ENCODE measurements at regions not wholly inside any gene's neighbourhood (a gene's known extent, or its start where the extent isn't known, plus 50 kb on each side); places are given as distances from the start of the nearest gene placed in this dataset.

GRCh38 chr11:95692526-95693260 is 96.9 kb downstream of the FAM76B start:
- no peak for DNase-seq

DNA sequence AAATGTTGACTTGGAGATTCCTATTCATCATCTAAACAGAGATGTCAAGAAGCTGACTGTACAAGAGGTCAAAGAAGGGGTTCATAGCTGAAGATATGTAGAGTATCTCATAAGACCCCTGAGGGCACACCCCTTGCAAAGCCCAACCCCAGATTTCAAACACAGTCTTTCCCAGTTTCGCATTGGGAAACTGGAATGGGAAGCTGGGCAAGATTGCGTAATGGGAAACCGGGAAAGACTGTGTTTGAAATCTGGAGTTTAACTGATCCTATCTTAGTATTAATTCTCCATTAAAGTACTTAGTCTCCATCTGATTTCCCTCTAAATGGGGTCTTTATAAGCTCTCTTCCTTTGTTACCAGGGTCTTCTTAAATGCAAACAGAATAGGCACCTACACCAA is 99.5 kb downstream of the FAM76B start:
- DNase-seq: no peak

DNA sequence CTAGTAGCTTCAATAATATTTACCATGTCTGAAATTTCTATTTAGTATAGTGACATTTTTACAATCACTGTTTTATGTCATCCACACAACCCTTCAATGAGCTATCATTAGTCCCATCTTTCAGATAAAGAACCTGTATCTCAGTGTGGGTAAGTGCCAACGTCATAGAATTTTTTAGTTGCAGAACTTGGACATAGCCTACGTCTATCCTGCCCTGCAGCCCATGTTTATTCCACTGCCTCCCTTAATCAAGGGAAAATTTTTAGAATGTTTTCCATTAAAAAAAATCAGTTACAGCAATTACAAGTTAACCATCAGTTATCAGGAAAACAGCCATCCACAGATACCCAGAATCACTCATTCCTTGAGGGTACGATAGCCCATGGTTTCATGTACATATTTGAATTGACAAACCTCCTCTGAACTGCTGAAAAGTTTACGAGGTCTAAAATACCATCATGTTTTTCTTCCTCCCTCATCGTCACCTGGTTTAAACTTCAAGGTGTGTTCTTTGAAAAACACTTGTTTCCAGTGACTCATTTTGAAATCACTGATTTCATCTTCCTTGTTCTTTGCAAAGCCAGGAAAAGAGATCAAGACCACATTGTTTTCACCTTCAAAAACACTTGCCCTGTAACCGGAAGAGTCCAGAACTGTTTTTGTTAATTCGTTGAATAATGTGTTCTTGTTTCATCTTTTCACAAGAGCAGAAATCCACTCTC is 100.9 kb downstream of the FAM76B start:
- DNase-seq: no peak

GRCh38 chr11:95688015-95688414 is 101.6 kb downstream of the FAM76B start:
- DNase-seq: no peak

DNA sequence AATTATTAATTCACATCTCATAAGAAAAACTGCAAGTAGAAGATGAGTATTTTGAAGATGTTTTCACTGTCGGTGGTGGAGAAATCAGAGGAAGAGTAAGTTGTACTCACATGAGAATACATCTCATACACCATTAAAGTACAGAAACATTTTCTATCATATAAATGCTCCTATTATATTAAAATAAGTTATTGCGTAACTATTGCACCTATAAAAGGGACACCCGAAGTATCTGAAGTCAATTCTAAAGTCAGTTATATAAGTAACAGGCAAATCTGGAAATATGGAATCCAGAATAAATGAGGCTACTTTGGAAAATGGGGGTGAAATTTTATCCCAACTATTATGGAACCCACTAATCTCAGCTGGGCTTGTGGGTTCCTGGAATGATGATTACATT is 103.3 kb downstream of the FAM76B start:
- DNase-seq: no peak

GRCh38 chr11:95684701-95685100 is 104.9 kb downstream of the FAM76B start:
- DNase-seq: no peak

- DNase-seq: no peak
Measured at GRCh38 chr11:95684170-95684569, 105.4 kb downstream of the FAM76B start.

- no peak for DNase-seq
Measured at GRCh38 chr11:95682552-95682951, 107.0 kb downstream of the FAM76B start.

- no peak for DNase-seq
Measured at GRCh38 chr11:95680169-95680929, 109.2 kb downstream of the FAM76B start.

- DNase-seq: no peak
Measured at GRCh38 chr11:95678988-95679387, 110.6 kb downstream of the FAM76B start.

DNA sequence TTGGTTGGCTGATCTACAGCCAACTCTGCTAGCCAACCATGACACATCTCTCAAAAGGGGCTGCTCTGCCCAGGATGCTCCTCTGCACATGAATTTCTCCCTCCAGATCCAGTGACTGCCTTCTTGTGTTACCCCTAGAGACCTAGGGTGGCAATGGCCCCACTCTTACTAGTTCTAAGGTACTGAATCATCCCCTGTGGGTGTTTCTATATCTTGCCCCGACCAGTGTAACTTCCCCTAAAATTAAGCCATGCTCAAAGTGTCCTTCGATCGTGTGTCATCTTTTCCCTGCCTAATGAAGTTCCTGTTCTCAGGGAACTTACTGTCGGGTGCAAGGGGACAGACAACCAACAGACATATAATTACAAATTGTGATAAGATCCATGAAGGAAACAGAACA is 113.3 kb downstream of the FAM76B start:
- no peak for DNase-seq

DNA sequence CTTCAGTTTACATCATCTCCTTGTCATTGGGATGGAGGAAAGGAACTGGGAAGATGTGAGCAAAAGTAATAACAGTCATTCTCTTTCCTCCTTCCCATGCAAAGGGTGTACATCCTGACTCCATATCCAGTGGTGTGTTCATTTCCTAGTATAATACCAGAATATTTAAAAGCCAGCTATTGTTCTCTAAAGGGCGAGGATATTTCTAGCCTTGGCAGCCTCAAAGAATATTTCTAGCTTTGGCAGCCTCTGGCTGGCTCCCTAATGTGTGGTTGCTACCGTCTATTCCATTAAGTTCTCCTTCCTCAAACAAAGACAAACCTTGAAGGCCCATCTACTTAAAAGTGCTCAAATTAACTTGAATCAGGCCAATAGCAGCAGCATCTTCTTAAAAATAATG is 114.0 kb downstream of the FAM76B start:
- DNase-seq: no peak

GRCh38 chr11:95674657-95675358 is 114.8 kb downstream of the FAM76B start:
- DNase-seq: no peak

GRCh38 chr11:95671768-95672167 is 117.8 kb downstream of the FAM76B start:
- peak; percentile 77 for DNase-seq

- DNase-seq: no peak
Measured at GRCh38 chr11:95668131-95668530, 121.5 kb downstream of the FAM76B start.

DNA sequence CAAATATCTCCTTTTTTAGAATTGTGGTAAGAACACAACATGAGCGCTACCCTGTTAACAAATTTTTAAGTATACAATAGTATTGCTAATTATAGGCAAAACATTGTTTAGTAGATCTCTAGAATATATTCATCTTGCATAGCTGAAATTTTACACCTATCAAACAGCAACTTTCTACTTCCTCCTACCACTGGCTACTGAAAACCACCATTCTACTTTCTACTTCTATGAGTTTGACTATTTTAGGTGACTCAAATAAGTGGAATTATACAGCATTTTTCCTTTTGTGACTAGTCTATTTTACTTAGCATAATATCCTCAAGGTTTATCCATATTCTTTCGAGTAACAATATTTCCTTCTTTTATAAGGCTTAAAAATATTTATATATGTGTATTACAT is 128.4 kb downstream of the FAM76B start:
- no peak for DNase-seq

GRCh38 chr11:95660038-95660437 is 129.5 kb downstream of the FAM76B start:
- DNase-seq: no peak

DNA sequence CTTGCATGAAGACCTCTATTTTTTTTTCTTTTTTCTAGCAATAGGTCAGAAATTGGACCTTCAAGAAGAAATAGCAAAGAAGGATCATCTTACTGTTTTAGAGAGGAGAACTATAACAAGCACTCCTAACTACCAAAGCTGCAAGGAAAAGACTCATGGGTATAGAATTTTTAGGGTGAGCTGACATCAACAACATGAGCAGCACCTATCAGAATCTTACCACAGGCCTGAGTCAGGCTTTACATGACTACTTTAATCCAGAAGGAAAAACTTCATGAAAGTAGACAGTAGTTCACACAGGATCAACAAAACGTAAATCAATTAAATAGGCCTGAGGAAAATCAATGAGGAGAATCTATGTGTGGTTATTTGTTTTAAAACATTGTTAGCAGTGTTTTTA is 130.5 kb downstream of the FAM76B start:
- no peak for DNase-seq

DNA sequence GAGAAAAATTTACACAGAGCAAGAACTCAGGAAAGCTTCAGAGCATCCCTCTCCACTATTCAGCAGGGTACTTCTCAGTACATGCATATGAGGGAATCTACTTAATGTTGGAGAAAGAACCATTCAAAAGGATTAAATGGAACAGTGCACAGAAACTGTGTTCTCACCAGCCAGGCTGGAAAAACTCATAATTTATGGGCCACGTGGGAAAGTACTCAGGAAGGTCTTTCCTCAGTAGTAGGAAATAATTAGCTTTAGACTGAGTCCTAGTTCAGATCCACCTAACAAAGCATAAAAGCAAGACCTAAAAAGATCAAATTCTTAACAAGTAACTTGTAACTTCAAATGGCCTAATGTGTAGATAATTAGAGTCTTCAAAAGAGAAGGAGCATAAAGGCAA is 134.0 kb downstream of the FAM76B start:
- peak; percentile 51 for DNase-seq

DNA sequence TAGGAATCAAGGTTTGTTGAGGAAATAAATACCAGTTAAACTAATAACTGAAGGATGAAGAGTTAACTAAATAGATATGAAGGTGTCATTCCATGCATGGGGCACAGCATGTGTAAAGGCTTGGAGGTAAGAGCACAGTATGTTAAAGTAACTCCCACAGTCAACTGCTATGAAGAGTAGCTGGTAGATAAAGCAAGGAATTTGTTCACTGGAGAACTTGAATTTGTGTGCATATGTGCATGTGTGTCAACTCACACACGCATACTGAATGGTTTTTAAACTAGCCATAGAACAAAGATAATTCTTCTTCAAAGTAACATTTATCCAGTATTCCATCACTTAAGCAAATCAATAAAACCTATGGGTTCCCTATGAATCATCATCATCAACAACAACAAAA is 135.9 kb downstream of the FAM76B start:
- no peak for DNase-seq

- no peak for DNase-seq
Measured at GRCh38 chr11:95653099-95653498, 136.5 kb downstream of the FAM76B start.

DNA sequence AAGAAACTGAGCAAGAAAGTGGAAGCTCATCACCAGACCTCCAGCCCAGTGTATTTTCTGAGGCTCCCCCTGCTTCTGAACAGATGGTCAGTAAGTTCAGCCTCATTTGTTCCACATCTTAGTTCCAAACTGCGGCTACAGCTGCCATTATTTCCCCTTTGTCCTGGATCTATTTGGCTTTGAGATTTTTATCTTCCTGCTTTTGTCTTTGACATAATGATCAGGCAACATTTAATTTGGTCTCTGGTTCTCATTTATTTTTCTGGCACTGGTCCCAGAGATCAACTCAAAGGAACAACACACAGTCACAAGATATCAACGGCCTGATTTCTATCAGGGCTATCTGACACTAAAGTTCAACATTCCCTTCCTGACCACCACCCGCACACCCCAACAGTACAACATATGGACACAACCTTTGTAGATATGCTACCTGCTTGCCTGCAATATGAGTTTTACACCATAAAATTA is 137.5 kb downstream of the FAM76B start:
- DNase-seq: no peak

All from left kidney (tissue), 1 donor.